LHCN-M2 (cell line): ENCODE measurements at regions not wholly inside any gene's neighbourhood (a gene's known extent, or its start where the extent isn't known, plus 50 kb on each side); places are given as distances from the start of the nearest gene placed in this dataset.

Source experiments
- DNase-seq: peaks from one replicate; pipeline ENCODE4 v3.0.0-alpha.2; 2012; ENCODE audit warnings: low read depth

GRCh38 chrX:114332766-114333165 lies 251.1 kb upstream of the HTR2C start:
- DNase-seq, result no peak

GRCh38 chrX:114334473-114334982 lies 249.4 kb upstream of the HTR2C start:
- DNase-seq, result no peak

- no peak for DNase-seq
These were observed 245.0 kb upstream of the HTR2C start for GRCh38 chrX:114338870-114339269.

- peak; percentile 0 for DNase-seq
These were observed 239.0 kb upstream of the HTR2C start for GRCh38 chrX:114344756-114345349.

- no peak for DNase-seq
These were observed 222.7 kb upstream of the HTR2C start for GRCh38 chrX:114361076-114361725.

GRCh38 chrX:114363346-114363745 lies 220.5 kb upstream of the HTR2C start:
- no peak for DNase-seq

GRCh38 chrX:114365065-114365834 lies 218.6 kb upstream of the HTR2C start:
- DNase-seq, result no peak

- DNase-seq, result no peak
These were observed 210.9 kb upstream of the HTR2C start for GRCh38 chrX:114372937-114373336.

- no peak for DNase-seq
These were observed 193.6 kb upstream of the HTR2C start for GRCh38 chrX:114390251-114390796.
